IPS DF 19.7 (cell line): ENCODE measurements at regions not wholly inside any gene's neighbourhood (a gene's known extent, or its start where the extent isn't known, plus 50 kb on each side); places are given as distances from the start of the nearest gene placed in this dataset.
"Not testable (repeated sequence)": the region's sequence is repeated elsewhere in the genome, so short reads cannot be mapped to it uniquely, and the experiment has no call there.

ENCODE experiments used
- DNase-seq: peaks from one replicate; pipeline ENCODE4 v3.0.0-alpha.2; 2013; ENCODE audit warnings: low read depth, low spot score

GRCh38 chr16:48004141-48004695 lies 151.6 kb downstream of the ABCC12 start:
- no peak for DNase-seq

GRCh38 chr16:48003206-48003907 lies 152.4 kb downstream of the ABCC12 start:
- DNase-seq = peak; percentile 38

- DNase-seq = no peak
Observed at GRCh38 chr16:48001324-48001895, 154.4 kb downstream of the ABCC12 start.

GRCh38 chr16:48000622-48001021 lies 155.2 kb downstream of the ABCC12 start:
- no peak for DNase-seq

- no peak for DNase-seq
Observed at GRCh38 chr16:47999595-47999994, 156.2 kb downstream of the ABCC12 start.

GRCh38 chr16:47995354-47995753 lies 160.4 kb downstream of the ABCC12 start:
- no peak for DNase-seq

- no peak for DNase-seq
Observed at GRCh38 chr16:47991491-47991890, 164.3 kb downstream of the ABCC12 start.

- no peak for DNase-seq
Observed at GRCh38 chr16:47990676-47991075, 165.1 kb downstream of the ABCC12 start.

- DNase-seq = no peak
Observed at GRCh38 chr16:47987136-47987535, 168.7 kb downstream of the ABCC12 start.

- DNase-seq = no peak
Observed at GRCh38 chr16:47986031-47986430, 169.8 kb downstream of the ABCC12 start.

GRCh38 chr16:47984669-47985068 lies 171.1 kb downstream of the ABCC12 start:
- no peak for DNase-seq

- no peak for DNase-seq
Observed at GRCh38 chr16:47983999-47984580, 171.7 kb downstream of the ABCC12 start.

GRCh38 chr16:47980212-47980611 lies 175.6 kb downstream of the ABCC12 start:
- no peak for DNase-seq

GRCh38 chr16:47979616-47980182 lies 176.1 kb downstream of the ABCC12 start:
- no peak for DNase-seq

- DNase-seq = no peak
Observed at GRCh38 chr16:47979164-47979520, 176.7 kb downstream of the ABCC12 start.

- no peak for DNase-seq
Observed at GRCh38 chr16:47978491-47979163, 177.2 kb downstream of the ABCC12 start.

GRCh38 chr16:47977802-47978201 lies 178.0 kb downstream of the ABCC12 start:
- no peak for DNase-seq

GRCh38 chr16:47976636-47977210 lies 179.1 kb downstream of the ABCC12 start:
- no peak for DNase-seq

- not testable (repeated sequence) for DNase-seq
Observed at GRCh38 chr16:47974971-47975370, 180.8 kb downstream of the ABCC12 start.

- DNase-seq = no peak
Observed at GRCh38 chr16:47973552-47973951, 182.2 kb downstream of the ABCC12 start.

GRCh38 chr16:47972246-47972985 lies 183.4 kb downstream of the ABCC12 start:
- no peak for DNase-seq
